ENCODE measurements at regions not wholly inside any gene's neighbourhood (a gene's known extent, or its start where the extent isn't known, plus 50 kb on each side); places are given as distances from the start of the nearest gene placed in this dataset.

DNA sequence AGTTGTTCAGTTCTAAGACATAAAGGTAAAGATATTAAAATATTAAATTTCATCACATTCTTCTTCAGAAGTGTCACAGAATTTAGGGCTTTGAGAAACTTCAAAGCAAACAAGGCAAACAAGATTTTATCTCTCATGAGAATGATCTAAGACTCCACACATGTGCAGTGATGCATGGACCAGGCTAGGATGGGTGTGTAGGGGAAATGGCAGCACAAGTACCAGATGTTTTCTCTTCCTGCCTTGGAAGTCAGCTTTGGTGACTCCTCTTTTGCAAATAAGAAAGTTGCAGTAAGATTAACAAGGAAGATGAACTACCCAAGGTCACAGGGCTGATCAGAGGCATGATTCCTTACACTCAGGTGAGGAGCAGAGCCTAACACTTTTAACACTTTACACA, 163.8 kb upstream of the LMNTD1 start:
- DNase-seq: no peak

GRCh38 chr12:25717552-25717951, 164.5 kb upstream of the LMNTD1 start:
- DNase-seq: no peak

DNA sequence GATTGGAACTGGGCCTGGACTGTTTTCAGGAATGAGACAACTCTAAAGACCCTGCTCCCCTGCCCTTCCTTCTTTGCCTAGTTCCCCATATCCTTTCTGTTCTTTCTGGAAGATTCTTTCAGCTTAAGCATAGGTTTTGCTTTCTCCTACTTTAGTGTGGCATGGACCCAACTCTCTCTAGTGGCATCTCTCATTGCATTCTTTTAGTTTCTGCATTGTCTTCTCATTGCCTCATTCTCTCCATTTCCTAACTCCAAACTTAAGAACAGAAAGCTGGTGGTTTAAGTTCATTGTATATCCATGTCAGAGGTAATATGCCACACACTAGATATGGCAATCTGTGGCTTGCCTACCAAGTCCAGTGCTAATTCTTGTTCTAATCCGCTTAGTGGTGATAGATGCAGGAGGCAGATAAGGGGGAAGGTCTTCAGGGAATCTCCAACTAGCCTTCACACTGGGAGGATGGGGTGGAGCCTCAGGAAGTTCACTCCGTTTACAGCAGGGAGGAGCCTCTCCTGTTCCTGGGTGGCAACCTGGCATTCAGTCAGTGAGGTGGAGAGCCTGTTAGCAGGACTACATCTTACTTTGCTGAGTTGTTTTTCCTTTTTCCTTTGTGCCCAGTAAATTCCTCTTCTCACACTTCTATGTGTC, 165.1 kb upstream of the LMNTD1 start:
- DNase-seq: no peak

GRCh38 chr12:25719505-25719904, 166.4 kb upstream of the LMNTD1 start:
- no peak for DNase-seq

- no peak for DNase-seq
These were observed 170.3 kb upstream of the LMNTD1 start for GRCh38 chr12:25723336-25723735.

DNA sequence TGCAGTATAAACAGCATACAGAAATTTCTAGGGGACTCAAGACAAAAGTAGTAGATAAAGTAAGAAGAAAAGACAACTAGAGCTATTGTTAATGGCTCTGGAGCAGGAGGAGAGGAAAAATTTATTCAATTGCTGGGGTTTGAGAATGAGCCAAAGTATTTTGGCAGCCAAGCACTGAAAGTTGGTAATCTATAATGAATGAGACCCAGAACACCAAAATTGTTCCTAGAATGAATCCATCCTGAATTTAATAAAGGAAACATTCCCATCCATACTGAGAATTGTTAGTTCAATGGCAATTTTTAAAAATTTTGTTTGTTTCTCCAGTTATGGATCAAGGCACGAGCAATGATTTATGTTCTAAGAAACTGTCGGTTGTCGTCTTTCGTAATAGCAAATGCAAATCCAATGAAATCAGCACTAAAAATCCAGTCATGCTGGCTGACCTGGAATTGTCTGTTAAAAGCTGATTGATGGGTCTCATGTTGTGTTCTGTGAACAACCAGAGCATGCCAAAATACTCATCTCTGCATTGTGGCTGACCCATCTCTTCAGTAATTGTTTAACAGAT, 170.9 kb upstream of the LMNTD1 start:
- DNase-seq: no peak

- DNase-seq: no peak
These were observed 172.4 kb upstream of the LMNTD1 start for GRCh38 chr12:25725470-25725869.

GRCh38 chr12:25725931-25726330, 172.8 kb upstream of the LMNTD1 start:
- no peak for DNase-seq

GRCh38 chr12:25728056-25728595, 175.0 kb upstream of the LMNTD1 start:
- DNase-seq: no peak

DNA sequence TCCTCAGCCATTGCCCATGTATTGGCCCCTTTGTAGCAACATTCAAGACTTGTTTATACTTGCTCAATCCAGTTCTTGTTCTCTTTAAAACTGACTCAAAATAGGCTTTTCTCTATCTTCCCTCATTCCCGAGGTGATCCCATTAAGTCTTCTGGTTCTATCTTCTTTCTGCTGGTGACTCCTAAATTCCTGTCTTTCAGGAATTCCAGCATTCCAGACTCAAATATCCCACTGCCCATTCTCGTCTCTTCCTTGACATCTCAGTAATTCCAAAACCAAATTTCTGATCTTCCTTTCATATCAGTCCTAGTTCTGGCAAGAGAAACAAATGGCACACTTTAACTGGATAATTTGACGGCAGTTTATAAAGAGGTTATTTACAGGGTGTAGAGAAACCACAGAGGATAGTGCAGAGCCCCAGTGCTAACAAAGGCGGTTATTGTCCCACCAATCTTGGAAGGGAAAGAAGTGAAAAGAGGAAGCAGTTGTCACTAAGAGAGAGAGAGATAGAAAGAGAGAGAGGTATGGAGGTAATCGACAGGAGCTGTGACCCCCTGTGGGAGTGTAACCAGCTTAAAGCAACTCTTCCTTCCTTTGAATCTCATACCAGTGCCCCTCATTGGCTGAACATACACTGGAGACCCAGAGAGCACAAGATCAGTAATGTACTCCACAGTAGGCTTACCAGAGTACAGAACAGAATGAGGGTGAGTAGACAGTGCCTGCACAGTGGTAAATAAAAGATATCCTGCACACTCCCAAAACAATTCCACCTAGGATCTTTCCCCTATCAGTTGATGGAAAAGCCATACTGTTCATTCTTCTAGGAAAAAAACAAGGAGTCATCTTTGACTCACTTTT, 177.6 kb upstream of the LMNTD1 start:
- DNase-seq: no peak

GRCh38 chr12:25733541-25733940, 180.5 kb upstream of the LMNTD1 start:
- no peak for DNase-seq

- no peak for DNase-seq
These were observed 181.6 kb upstream of the LMNTD1 start for GRCh38 chr12:25734529-25735180.

GRCh38 chr12:25740617-25741016, 187.5 kb upstream of the LMNTD1 start:
- DNase-seq: no peak

GRCh38 chr12:25741917-25742316, 188.8 kb upstream of the LMNTD1 start:
- DNase-seq: no peak

DNA sequence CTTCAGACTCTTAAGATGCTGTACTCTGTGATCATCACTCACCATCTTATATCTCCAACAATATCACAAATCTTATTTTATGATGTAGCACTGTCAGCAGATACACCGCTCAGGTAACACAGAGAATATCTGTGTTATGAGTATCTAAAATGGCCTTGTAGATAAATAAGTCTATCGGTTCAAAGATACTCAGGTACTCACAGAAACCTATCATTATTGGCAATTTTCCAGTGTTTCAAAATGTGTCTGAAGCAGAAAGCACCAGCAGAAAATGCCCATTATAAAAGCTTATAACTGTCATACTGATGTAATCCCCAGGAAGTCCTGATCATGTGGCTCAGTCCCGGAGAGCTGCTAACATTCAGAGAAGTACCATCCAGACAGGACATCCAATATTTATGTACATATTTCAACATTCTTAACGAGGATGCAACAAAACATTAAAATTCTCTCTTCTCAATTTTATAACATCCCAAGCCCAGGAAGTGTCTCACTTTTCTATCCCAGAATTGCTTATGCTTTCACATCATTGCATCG, 190.7 kb upstream of the LMNTD1 start:
- no peak for DNase-seq

GRCh38 chr12:25744313-25744712, 191.2 kb upstream of the LMNTD1 start:
- no peak for DNase-seq

DNA sequence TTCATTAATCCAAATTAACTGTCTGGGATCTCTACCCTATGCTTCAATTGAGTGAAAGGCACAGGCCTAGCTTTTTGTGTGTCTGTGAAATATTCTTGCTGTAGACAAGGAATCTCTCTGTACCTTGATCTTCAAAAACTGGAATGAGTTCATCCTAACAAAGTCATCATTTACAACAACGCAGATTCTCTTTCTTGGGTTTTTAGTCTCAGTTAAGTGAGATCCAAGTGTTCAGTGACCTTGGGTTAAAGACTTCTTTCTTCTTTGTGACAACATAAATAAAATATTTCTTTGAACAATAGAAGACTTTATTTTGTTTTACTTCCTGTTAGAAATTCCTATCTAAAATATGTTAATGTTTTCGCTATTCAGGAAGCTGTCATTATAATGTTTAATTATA, 192.2 kb upstream of the LMNTD1 start:
- no peak for DNase-seq

DNA sequence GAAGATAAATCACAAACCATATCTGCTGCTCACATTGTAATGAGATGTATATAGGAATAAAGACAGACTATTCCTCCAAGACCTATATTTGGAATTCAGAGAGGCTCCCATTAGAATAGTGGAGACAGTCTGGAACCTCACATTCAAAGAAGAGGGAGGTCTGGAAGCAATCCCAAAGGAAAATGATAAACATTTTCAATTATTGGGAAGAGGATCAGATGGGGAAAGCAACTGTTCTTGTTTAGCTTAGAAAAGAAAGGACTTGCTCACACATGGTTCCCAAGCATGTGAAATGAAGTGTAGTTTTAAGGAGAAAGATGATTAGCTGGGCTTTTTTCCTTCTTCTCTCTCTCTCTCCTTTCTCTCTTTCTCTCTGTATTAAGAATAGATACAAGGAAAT, 193.0 kb upstream of the LMNTD1 start:
- no peak for DNase-seq

- DNase-seq: no peak
These were observed 199.7 kb upstream of the LMNTD1 start for GRCh38 chr12:25752710-25753309.

DNA sequence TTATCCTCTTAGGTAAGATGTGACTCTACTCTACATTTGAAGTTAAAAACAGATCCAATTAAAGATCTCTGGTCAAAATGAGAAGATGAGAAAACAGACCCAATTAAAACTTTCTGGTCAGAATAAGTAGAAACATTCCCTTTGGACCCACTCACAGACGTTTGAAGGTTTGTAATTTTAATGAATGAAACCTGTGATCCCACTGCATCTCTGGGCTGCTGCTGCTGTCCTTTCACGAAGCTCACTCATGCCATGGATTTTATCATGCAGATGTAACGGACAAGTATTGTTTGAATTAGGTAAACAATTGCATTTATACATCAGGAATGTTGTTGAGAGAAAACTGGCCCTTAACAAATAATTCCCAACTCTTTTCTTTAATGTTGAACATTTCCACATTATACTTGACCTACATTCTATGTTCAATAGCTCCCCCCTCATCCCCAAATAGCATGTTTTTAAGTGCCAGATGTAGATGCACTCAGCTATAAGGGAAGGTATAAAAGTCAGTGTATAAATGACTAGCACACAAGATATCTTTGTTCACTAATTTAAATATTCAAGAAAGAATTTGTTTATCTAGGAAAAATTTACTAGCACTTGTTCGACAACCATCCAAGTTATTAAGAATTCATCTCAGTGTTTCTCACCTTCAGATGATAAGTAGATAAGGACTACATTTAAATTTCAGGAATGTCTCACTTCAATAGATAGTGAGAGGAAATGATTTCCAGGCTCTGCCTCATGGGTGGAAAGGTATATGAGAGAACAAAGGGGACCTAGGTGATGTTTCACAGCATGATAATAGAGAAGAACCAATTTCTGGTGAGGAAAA, 202.3 kb upstream of the LMNTD1 start:
- no peak for DNase-seq

- DNase-seq: no peak
These were observed 202.6 kb upstream of the RASSF8 start for GRCh38 chr12:25755971-25756260.

All from CD4-positive, alpha-beta T cell treated with Interleukin-1 beta for 1 hour (primary cell).